ENCODE measurements at regions not wholly inside any gene's neighbourhood (a gene's known extent, or its start where the extent isn't known, plus 50 kb on each side); places are given as distances from the start of the nearest gene placed in this dataset.

DNA sequence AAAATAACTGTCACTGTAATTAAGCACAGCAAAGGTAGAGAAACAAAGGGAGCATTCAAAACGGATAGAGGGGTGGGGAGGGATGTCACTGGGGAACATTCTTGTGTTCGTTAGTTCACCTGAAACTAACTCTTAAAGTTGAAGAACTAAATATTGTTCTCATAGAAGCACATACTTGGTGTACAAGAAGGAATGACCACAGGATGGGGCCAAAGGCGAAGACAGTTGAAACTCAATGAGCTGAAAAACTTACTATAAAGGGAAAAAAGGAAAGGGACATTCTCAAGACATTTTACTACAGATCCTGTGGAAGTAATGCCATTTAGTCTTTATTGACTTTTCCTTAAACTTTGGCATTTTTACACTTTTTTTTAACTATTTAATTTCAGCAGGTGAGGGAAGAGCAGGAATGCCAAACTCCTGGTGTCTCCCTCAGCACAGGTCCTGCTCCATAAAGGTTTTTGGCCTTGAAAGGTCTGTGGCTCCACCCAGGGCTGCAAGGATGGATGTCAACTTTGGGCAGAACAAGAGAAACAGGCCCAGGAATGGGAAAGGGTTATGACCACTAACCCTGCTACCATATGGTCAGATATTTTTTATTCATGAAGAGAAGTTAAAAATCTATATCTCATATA is 197.6 kb upstream of the RASA1 start:
- Histone ChIP-seq H3K27me3 (no peaks in the 10 kb centered on the region), H3K27ac (no peak overlapping the region), H3K9me3 (no peaks in the 10 kb centered on the region), H3K36me3 (no peaks in the 10 kb centered on the region), H3K4me1 (no peaks in the 10 kb centered on the region), H3K4me3 (no peak overlapping the region)
- FAIRE-seq (no peak), ATAC-seq (peak in 3 of 4 donors; percentile 54 to 60 (median 60)), DNase-seq (peak in 1 of 6 donors; percentile 18)
- intact Hi-C loops (cut with DNase I) = no loop called here
- TF ChIP-seq, protein P1, sequence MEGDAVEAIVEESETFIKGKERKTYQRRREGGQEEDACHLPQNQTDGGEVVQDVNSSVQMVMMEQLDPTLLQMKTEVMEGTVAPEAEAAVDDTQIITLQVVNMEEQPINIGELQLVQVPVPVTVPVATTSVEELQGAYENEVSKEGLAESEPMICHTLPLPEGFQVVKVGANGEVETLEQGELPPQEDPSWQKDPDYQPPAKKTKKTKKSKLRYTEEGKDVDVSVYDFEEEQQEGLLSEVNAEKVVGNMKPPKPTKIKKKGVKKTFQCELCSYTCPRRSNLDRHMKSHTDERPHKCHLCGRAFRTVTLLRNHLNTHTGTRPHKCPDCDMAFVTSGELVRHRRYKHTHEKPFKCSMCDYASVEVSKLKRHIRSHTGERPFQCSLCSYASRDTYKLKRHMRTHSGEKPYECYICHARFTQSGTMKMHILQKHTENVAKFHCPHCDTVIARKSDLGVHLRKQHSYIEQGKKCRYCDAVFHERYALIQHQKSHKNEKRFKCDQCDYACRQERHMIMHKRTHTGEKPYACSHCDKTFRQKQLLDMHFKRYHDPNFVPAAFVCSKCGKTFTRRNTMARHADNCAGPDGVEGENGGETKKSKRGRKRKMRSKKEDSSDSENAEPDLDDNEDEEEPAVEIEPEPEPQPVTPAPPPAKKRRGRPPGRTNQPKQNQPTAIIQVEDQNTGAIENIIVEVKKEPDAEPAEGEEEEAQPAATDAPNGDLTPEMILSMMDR (IDR thresholded peaks at IDR 0.05) = peak in 1 of 4 donors; percentile 5
- 29 to 42% methylated on average over 3 of the region's 3 CpGs for WGBS, 2 donors

DNA sequence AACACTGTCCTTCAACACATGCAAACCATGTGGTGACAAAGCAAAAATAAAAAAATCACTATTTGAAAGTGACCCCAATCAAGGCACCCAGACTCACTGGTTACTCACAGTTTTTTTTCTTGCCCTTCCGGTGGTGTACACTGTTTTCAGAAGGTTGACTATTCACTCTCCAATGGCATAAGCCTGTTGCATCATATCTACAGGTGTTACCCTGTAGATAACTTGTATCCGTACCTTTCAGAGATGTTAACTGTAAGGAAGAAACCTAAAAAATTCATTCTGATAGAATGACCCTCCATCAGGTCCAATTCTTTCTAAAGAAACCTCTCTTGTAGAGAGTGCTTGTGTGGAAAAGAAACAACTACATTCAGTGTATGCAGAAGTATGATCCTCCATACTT is 193.6 kb upstream of the RASA1 start:
- Histone ChIP-seq H3K27ac (no peak overlapping the region), H3K9me3 (no peaks in the 10 kb centered on the region), H3K27me3 (no peaks in the 10 kb centered on the region), H3K4me1 (no peaks in the 10 kb centered on the region), H3K36me3 (no peaks in the 10 kb centered on the region), H3K4me3 (no peak overlapping the region)
- ATAC-seq (no peak), FAIRE-seq (no peak), DNase-seq (no peak)
- TF ChIP-seq, protein P1 (IDR thresholded peaks at IDR 0.05) = no peak
- intact Hi-C loops (cut with DNase I) = no loop called here
- 81 to 83% methylated on average over 2 of the region's 2 CpGs for WGBS, 2 donors

DNA sequence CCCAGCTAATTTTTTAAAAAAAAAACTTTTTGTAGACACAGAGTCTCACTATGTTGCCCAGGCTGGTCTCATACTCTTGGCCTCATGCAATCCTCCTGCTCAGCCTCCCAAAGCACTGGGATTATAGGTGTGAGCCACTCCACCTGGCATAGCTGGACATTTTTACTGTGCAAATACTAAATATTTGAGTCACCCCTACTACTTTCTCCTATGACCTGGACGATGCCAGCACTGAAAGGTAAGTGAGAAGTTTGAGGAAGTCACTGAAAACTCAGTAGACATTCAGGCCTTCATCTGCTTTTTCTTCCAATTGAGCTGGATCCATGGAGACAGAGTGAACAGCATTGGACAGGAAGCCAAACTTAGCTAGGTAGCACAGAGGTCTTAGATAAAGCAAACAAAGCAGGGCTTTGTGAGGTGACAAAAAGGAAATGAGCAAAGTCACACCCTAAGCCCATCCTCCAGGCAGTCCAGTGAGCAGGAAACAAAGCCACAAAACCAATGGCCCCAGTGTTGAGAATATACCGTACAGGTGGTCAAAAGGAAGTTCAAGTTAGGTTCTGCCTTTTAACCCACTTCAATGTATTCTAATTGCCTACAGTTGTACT is 192.6 kb upstream of the RASA1 start:
- intact Hi-C loops (cut with DNase I) = no loop called here
- no peak for FAIRE-seq
- 48 to 54% methylated on average over 2 of the region's 2 CpGs for WGBS, 2 donors

DNA sequence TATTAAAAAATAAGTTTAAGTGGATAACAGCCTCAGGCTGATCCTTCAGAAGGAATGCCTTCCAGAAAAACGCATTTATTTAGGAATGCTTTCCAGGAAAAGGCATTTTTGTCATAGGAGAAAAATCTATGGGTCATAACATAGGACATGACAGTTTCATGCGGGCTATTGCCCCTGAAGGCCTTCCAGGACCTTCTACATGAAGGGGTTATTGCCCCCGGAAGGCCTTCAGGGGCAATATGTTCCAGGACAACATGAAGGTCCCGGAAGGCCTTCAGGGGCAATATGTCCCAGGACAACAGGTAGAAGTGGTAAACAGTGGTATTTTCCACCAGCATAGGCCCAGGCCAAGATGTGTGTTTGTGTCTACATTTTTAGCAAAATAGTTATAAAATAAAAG is 191.3 kb upstream of the RASA1 start:
- H3K27me3 ChIP-seq = no peaks in the 10 kb centered on the region
- no peak overlapping the region for H3K4me3 ChIP-seq
- DNase-seq (no peak), FAIRE-seq (no peak), ATAC-seq (no peak)
- H3K27ac ChIP-seq = no peak overlapping the region
- no peaks in the 10 kb centered on the region for H3K36me3 ChIP-seq
- TF ChIP-seq, protein P1 (IDR thresholded peaks at IDR 0.05) = no peak
- intact Hi-C loops (cut with DNase I) = no loop called here
- 84 to 88% methylated on average over 4 of the region's 4 CpGs for WGBS, 2 donors
- no peaks in the 10 kb centered on the region for H3K4me1 ChIP-seq
- no peaks in the 10 kb centered on the region for H3K9me3 ChIP-seq

More for the DNA sequence above, 192.6 kb upstream of the RASA1 start:
- H3K9me3 ChIP-seq = no peaks in the 10 kb centered on the region
- H3K27me3 ChIP-seq = no peaks in the 10 kb centered on the region
- no peak overlapping the region for H3K4me3 ChIP-seq
- TF ChIP-seq, protein P1 (IDR thresholded peaks at IDR 0.05) = no peak
- H3K27ac ChIP-seq = no peak overlapping the region
- H3K4me1 ChIP-seq = no peaks in the 10 kb centered on the region
- DNase-seq (no peak), ATAC-seq (peak in 3 of 4 donors; percentile 25 to 67 (median 51))
- H3K36me3 ChIP-seq = no peaks in the 10 kb centered on the region

DNA sequence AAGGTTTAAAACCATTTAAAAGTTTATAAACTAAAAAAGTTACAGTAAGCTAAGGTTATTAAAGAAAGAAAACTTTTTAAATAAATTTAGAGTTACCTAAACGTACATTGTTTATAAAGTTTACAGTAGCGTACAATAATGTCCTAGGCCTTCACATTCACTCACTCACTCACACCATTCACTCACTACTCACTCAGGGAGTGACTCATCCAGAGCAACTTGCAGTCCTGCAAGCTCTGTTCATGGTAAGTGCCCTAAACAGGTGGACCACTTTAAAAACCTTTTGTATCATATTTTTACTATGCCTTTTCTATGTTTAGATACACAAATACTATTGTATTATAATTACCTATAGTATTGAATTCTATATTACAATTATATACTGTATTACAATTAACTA is 190.8 kb upstream of the RASA1 start:
- TF ChIP-seq, protein P1 (IDR thresholded peaks at IDR 0.05) = no peak
- Histone ChIP-seq H3K4me1 (no peaks in the 10 kb centered on the region), H3K9me3 (no peaks in the 10 kb centered on the region), H3K27ac (no peak overlapping the region), H3K36me3 (no peaks in the 10 kb centered on the region), H3K4me3 (no peak overlapping the region), H3K27me3 (no peaks in the 10 kb centered on the region)
- DNase-seq (no peak), ATAC-seq (no peak), FAIRE-seq (no peak)
- WGBS, 2 donors = 85 to 90% methylated on average over 2 of the region's 2 CpGs
- intact Hi-C loops (cut with DNase I) = no loop called here

Data from pancreas (tissue), 10 donors.